CD14-positive monocyte (primary cell): ENCODE measurements at regions not wholly inside any gene's neighbourhood (a gene's known extent, or its start where the extent isn't known, plus 50 kb on each side); places are given as distances from the start of the nearest gene placed in this dataset.

Source experiments
- DNase-seq, 3 donors: peaks; one replicate each; pipeline ENCODE4 v3.0.0-alpha.2; 2011 to 2022
- H2AFZ ChIP-seq: 2 replicates; pipeline ENCODE4 v1.6.0; 2012; ENCODE audit warnings: mild to moderate bottlenecking, low read depth, low read length, inconsistent platforms; ENCODE audit not compliant: insufficient read depth, poor library complexity, severe bottlenecking
- H3K27ac ChIP-seq, 2 donors: 1 replicate in 1 of 2; 2 replicates in 1 of 2; pipeline ENCODE4 v1.5.1; 2012 to 2013; ENCODE audit warnings: low read length in 2 of 2, control low read depth in 1 of 2, inconsistent platforms in 1 of 2, low read depth in 1 of 2, mild to moderate bottlenecking in 1 of 2
- H3K27me3 ChIP-seq, 2 donors: one replicate each; pipeline versions ENCODE4 v1.6.0 to v1.6.1; 2011 to 2013; ENCODE audit warnings: low read length in 2 of 2; ENCODE audit not compliant: control insufficient read depth in 2 of 2, insufficient read depth in 2 of 2
- H3K36me3 ChIP-seq, 2 donors: replicated peaks in 1 of 2; 1 replicate in 1 of 2; 2 replicates in 1 of 2; pipeline versions ENCODE4 v1.5.1 to v1.6.1; 2012 to 2013; ENCODE audit warnings: low read length in 2 of 2, control low read depth in 1 of 2, inconsistent platforms in 1 of 2, mild to moderate bottlenecking in 1 of 2; ENCODE audit not compliant: insufficient read depth in 2 of 2, control insufficient read depth in 1 of 2
- H3K4me1 ChIP-seq, 2 donors: 1 replicate in 1 of 2; 2 replicates in 1 of 2; pipeline versions ENCODE4 v1.5.1 to v1.6.1; 2012 to 2013; ENCODE audit warnings: low read length in 2 of 2, control low read depth in 1 of 2, inconsistent platforms in 1 of 2, mild to moderate bottlenecking in 1 of 2, moderate library complexity in 1 of 2; ENCODE audit not compliant: insufficient read depth in 2 of 2, control insufficient read depth in 1 of 2
- H3K4me2 ChIP-seq: replicated peaks from 2 replicates; pipeline ENCODE3; 2012; ENCODE audit warnings: low read length, moderate library complexity, mild to moderate bottlenecking; ENCODE audit not compliant: poor library complexity, severe bottlenecking; ENCODE audit errors: extremely low read depth
- H3K4me3 ChIP-seq, 3 experiments: fragments of 200-600 bp in 1 of 3; sonication (generic) in 1 of 3; replicated peaks in 1 of 3; 1 replicate in 2 of 3; 2 replicates in 1 of 3; pipeline ENCODE4 v1.5.1; 2011 to 2013; ENCODE audit warnings: low read length in 3 of 3, mild to moderate bottlenecking in 3 of 3, control low read depth in 2 of 3, low read depth in 2 of 3, inconsistent platforms in 1 of 3, moderate library complexity in 1 of 3
- H3K79me2 ChIP-seq: 2 replicates; pipeline ENCODE4 v1.6.0; 2012; ENCODE audit warnings: mild to moderate bottlenecking, control low read depth, inconsistent platforms, low read length, moderate library complexity; ENCODE audit not compliant: insufficient read depth
- H3K9ac ChIP-seq: 2 replicates; pipeline ENCODE4 v1.6.0; 2017; ENCODE audit warnings: low read length, mild to moderate bottlenecking; ENCODE audit not compliant: insufficient read depth, poor library complexity, severe bottlenecking
- H3K9me3 ChIP-seq, 2 donors: replicated peaks in 1 of 2; 1 replicate in 1 of 2; 2 replicates in 1 of 2; pipeline versions ENCODE4 v1.5.1 to v1.6.1; 2012 to 2013; ENCODE audit warnings: low read length in 2 of 2, control low read depth in 1 of 2; ENCODE audit not compliant: control insufficient read depth in 1 of 2, insufficient read depth in 1 of 2
- H4K20me1 ChIP-seq: 2 replicates; pipeline ENCODE4 v1.6.0; 2012; ENCODE audit warnings: mild to moderate bottlenecking, low read length, control low read depth, moderate library complexity; ENCODE audit not compliant: insufficient read depth
- H3K27ac Mint-ChIP-seq, 7 donors: one replicate each; pipeline ENCODE4 v1.8.0; 2020; ENCODE audit warnings: mild to moderate bottlenecking in 7 of 7, mixed read lengths in 7 of 7, moderate library complexity in 6 of 7, inconsistent platforms in 2 of 7
- H3K27me3 Mint-ChIP-seq, 3 donors: one replicate each; pipeline ENCODE4 v1.8.0; 2021 to 2022; ENCODE audit warnings: low read depth in 3 of 3, mild to moderate bottlenecking in 3 of 3, mixed read lengths in 3 of 3, moderate library complexity in 3 of 3, inconsistent platforms in 1 of 3
- H3K36me3 Mint-ChIP-seq, 2 donors: one replicate each; pipeline ENCODE4 v1.8.0; 2020; ENCODE audit warnings: mixed read lengths in 2 of 2, inconsistent platforms in 1 of 2, mild to moderate bottlenecking in 1 of 2
- H3K4me1 Mint-ChIP-seq: one replicate; pipeline ENCODE4 v1.8.0; 2020; ENCODE audit warnings: mild to moderate bottlenecking, mixed read lengths
- H3K4me3 Mint-ChIP-seq, 2 donors: one replicate each; pipeline ENCODE4 v1.8.0; 2020; ENCODE audit warnings: mild to moderate bottlenecking in 2 of 2, mixed read lengths in 2 of 2, moderate library complexity in 1 of 2
- H3K9me3 Mint-ChIP-seq, 7 donors: one replicate each; pipeline ENCODE4 v1.8.0; 2020 to 2022; ENCODE audit warnings: mixed read lengths in 7 of 7, mild to moderate bottlenecking in 6 of 7, moderate library complexity in 6 of 7, inconsistent platforms in 2 of 7
- WGBS: methylation state at CpG from one replicate; pipeline ENCODE4 v1.1.5; 2013; ENCODE audit warnings: missing lambda C conversion rate; ENCODE audit not compliant: insufficient coverage; 5-methylcytosine and 5-hydroxymethylcytosine counted together
- intact Hi-C, 2 donors: fragments of 100-400 bp; cut with micrococcal nuclease; formaldehyde crosslinking; loops; one replicate each; pipeline versions ENCODE4 v1.15.0 to v1.15.1; 2023
- TF ChIP-seq, protein P1 (sequence below): fragments of 200-600 bp; IDR thresholded peaks from one replicate; pipeline ENCODE4 v1.8.0; 2022; ENCODE audit warnings: antibody characterized with exemption, mild to moderate bottlenecking

DNA sequence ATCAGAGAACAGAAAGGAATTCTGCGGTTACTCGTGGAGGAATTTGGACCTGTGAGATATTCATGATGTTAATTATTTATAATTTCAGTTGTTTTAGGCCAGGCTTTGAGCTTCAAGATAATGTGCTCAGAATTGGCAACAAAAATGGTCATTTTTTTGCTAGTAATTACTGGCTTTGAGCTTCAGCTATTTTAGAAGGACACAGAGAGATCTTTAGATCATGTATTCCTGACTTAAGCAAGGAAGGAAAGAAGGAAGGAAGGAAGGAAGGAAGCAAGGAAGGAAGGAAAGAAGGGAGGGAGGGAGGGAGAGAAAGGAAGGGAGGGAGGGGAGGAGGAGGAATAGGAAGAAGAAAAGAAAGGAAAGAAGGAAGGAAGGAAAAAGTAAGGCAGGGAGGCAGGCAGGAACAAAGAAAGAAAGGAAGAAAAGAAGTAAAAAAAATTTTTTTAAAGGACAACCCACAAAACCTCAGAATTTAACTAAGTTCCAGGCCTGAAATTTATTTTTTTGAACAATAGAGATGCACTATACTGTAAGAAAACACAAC is 277.9 kb upstream of the KLF3 start:
- no peak overlapping the region for H3K9ac ChIP-seq
- no peak overlapping the region for H2AFZ ChIP-seq
- H3K9me3 Mint-ChIP-seq, result peaks cover 7 to 18% (median 13%) of the 10 kb centered on the region in 7 donors
- peaks cover 0 to 9% of the 10 kb centered on the region in 2 donors for H3K9me3 ChIP-seq
- intact Hi-C loops, result no loop called here
- TF ChIP-seq, protein P1, sequence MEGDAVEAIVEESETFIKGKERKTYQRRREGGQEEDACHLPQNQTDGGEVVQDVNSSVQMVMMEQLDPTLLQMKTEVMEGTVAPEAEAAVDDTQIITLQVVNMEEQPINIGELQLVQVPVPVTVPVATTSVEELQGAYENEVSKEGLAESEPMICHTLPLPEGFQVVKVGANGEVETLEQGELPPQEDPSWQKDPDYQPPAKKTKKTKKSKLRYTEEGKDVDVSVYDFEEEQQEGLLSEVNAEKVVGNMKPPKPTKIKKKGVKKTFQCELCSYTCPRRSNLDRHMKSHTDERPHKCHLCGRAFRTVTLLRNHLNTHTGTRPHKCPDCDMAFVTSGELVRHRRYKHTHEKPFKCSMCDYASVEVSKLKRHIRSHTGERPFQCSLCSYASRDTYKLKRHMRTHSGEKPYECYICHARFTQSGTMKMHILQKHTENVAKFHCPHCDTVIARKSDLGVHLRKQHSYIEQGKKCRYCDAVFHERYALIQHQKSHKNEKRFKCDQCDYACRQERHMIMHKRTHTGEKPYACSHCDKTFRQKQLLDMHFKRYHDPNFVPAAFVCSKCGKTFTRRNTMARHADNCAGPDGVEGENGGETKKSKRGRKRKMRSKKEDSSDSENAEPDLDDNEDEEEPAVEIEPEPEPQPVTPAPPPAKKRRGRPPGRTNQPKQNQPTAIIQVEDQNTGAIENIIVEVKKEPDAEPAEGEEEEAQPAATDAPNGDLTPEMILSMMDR, result no peak
- DNase-seq, result no peak
- no peaks in the 10 kb centered on the region for H4K20me1 ChIP-seq
- peaks cover 6% of the 10 kb centered on the region for H3K4me1 Mint-ChIP-seq
- H3K79me2 ChIP-seq, result no peaks in the 10 kb centered on the region
- no peaks in the 10 kb centered on the region for H3K27me3 ChIP-seq
- no peak overlapping the region for H3K27ac Mint-ChIP-seq
- peaks cover 0 to 3% of the 10 kb centered on the region in 2 donors for H3K36me3 Mint-ChIP-seq
- no peaks in the 10 kb centered on the region for H3K36me3 ChIP-seq
- no peak overlapping the region for H3K4me2 ChIP-seq
- no peak overlapping the region for H3K4me3 Mint-ChIP-seq
- WGBS, result 75% methylated on average over 2 of the region's 2 CpGs
- peaks cover 0 to 1% of the 10 kb centered on the region in 2 donors for H3K4me1 ChIP-seq
- peaks cover 0 to 3% (median 3%) of the 10 kb centered on the region in 3 donors for H3K27me3 Mint-ChIP-seq
- no peak overlapping the region for H3K27ac ChIP-seq
- H3K4me3 ChIP-seq, result no peak overlapping the region

DNA sequence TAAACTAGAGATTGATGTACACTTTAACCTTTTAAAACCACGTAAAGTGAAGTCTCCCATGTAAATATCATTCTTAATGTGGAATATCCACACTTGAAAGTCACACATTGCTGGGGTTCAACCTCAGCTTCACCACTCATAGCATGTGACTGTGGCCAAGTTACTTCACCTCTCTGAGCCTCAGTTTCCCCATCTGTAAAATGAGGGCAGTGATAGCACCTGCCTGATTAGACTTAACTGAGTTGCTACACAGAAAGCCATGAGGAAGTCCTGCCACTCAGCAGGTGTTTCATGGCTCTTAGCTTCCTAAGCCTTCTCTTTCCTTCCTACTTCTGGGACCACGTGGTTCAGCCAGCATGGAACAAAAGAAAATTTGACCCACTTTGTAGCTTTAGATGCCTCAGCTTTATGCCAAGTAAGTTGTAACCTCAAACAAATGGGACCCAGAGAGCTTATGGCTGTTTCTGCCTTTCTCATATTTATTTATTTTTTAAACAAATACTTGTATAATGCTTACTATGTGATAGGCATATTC is 277.3 kb upstream of the KLF3 start:
- H3K9me3 ChIP-seq, result peaks cover 0 to 11% of the 10 kb centered on the region in 2 donors
- no peaks in the 10 kb centered on the region for H4K20me1 ChIP-seq
- Mint-ChIP-seq H3K27ac (no peak overlapping the region), H3K4me1 (peaks cover 10% of the 10 kb centered on the region), H3K4me3 (no peak overlapping the region), H3K27me3 (peaks cover 0 to 3% (median 3%) of the 10 kb centered on the region in 3 donors), H3K9me3 (peaks cover 11 to 21% (median 16%) of the 10 kb centered on the region in 7 donors), H3K36me3 (peaks cover 0 to 3% of the 10 kb centered on the region in 2 donors)
- 0% methylated on average over 1 of the region's 2 CpGs for WGBS
- intact Hi-C loops, result no loop called here
- H3K79me2 ChIP-seq, result no peaks in the 10 kb centered on the region
- no peak overlapping the region for H3K4me2 ChIP-seq
- no peak overlapping the region for H3K4me3 ChIP-seq
- TF ChIP-seq, protein P1, result no peak
- H3K27ac ChIP-seq, result no peak overlapping the region
- no peak for DNase-seq
- no peaks in the 10 kb centered on the region for H3K36me3 ChIP-seq
- peaks cover 0 to 6% of the 10 kb centered on the region in 2 donors for H3K4me1 ChIP-seq
- H2AFZ ChIP-seq, result no peak overlapping the region
- no peak overlapping the region for H3K9ac ChIP-seq
- no peaks in the 10 kb centered on the region for H3K27me3 ChIP-seq
